ENCODE measurements at regions not wholly inside any gene's neighbourhood (a gene's known extent, or its start where the extent isn't known, plus 50 kb on each side); places are given as distances from the start of the nearest gene placed in this dataset.

DNA sequence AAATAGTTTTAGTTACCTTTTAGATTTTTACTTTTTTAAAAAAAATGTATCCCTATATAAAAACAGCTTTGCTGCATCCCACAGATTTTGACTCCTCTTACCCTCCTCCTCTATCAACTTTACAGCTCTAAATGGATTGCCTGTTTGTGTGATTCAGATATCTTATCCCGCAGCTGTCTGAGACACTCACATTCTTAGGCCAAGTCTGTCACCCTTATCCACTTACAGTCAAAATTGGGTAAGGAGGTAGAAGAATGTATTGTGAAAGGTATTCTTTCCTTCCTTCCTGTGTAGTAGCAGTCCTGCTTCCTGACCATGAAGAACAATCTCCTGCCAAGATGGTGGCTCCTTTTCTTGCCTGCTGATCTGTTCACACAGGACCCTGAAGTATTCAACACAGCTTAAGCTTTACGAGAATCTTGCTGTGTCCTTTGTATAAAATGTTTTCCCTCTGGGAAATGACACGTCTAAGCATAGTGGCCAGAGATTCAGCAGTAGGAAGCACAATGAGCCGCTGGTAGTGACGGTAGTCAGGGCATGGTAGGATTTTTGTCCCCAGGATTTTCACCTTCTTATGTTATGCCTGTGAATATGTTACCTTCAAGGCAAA, 67.7 kb upstream of the ST8SIA4 start:
- TF ChIP-seq, protein P1, sequence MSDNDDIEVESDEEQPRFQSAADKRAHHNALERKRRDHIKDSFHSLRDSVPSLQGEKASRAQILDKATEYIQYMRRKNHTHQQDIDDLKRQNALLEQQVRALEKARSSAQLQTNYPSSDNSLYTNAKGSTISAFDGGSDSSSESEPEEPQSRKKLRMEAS (IDR thresholded peaks at IDR 0.05) = no peak
- no peak for TF ChIP-seq RAD21 (IDR thresholded peaks at IDR 0.05)
- no peak for TF ChIP-seq YY1 (IDR thresholded peaks at IDR 0.05)
- TF ChIP-seq, protein P2, sequence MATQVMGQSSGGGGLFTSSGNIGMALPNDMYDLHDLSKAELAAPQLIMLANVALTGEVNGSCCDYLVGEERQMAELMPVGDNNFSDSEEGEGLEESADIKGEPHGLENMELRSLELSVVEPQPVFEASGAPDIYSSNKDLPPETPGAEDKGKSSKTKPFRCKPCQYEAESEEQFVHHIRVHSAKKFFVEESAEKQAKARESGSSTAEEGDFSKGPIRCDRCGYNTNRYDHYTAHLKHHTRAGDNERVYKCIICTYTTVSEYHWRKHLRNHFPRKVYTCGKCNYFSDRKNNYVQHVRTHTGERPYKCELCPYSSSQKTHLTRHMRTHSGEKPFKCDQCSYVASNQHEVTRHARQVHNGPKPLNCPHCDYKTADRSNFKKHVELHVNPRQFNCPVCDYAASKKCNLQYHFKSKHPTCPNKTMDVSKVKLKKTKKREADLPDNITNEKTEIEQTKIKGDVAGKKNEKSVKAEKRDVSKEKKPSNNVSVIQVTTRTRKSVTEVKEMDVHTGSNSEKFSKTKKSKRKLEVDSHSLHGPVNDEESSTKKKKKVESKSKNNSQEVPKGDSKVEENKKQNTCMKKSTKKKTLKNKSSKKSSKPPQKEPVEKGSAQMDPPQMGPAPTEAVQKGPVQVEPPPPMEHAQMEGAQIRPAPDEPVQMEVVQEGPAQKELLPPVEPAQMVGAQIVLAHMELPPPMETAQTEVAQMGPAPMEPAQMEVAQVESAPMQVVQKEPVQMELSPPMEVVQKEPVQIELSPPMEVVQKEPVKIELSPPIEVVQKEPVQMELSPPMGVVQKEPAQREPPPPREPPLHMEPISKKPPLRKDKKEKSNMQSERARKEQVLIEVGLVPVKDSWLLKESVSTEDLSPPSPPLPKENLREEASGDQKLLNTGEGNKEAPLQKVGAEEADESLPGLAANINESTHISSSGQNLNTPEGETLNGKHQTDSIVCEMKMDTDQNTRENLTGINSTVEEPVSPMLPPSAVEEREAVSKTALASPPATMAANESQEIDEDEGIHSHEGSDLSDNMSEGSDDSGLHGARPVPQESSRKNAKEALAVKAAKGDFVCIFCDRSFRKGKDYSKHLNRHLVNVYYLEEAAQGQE (IDR thresholded peaks at IDR 0.05) = no peak
- no peak for TF ChIP-seq TAF1 (conservative IDR thresholded peaks at IDR 0.05)
- TF ChIP-seq, protein P3, sequence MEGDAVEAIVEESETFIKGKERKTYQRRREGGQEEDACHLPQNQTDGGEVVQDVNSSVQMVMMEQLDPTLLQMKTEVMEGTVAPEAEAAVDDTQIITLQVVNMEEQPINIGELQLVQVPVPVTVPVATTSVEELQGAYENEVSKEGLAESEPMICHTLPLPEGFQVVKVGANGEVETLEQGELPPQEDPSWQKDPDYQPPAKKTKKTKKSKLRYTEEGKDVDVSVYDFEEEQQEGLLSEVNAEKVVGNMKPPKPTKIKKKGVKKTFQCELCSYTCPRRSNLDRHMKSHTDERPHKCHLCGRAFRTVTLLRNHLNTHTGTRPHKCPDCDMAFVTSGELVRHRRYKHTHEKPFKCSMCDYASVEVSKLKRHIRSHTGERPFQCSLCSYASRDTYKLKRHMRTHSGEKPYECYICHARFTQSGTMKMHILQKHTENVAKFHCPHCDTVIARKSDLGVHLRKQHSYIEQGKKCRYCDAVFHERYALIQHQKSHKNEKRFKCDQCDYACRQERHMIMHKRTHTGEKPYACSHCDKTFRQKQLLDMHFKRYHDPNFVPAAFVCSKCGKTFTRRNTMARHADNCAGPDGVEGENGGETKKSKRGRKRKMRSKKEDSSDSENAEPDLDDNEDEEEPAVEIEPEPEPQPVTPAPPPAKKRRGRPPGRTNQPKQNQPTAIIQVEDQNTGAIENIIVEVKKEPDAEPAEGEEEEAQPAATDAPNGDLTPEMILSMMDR (IDR thresholded peaks at IDR 0.05; ENCODE audit: low read depth, low read length, missing input control) = no peak
- TF ChIP-seq JUND (IDR thresholded peaks at IDR 0.05) = no peak

Data from liver (tissue), 3 donors.